Endothelial cell (in vitro differentiated cells): ENCODE measurements at regions not wholly inside any gene's neighbourhood (a gene's known extent, or its start where the extent isn't known, plus 50 kb on each side); places are given as distances from the start of the nearest gene placed in this dataset.

ENCODE experiments used
- DNase-seq: peaks from one replicate; pipeline ENCODE4 v3.0.0; 2021; ENCODE audit warnings: low spot score
- H3K27ac Mint-ChIP-seq: one replicate; pipeline ENCODE4 v1.8.0; 2021; ENCODE audit warnings: mixed read lengths, inconsistent platforms; ENCODE audit not compliant: unreplicated experiment
- H3K27me3 Mint-ChIP-seq: one replicate; pipeline ENCODE4 v1.8.0; 2021; ENCODE audit warnings: mild to moderate bottlenecking, moderate library complexity, mixed read lengths, inconsistent platforms; ENCODE audit not compliant: unreplicated experiment
- H3K36me3 Mint-ChIP-seq: one replicate; pipeline ENCODE4 v1.8.0; 2021; ENCODE audit warnings: mild to moderate bottlenecking, low read depth, mixed read lengths, inconsistent platforms; ENCODE audit not compliant: unreplicated experiment
- H3K4me1 Mint-ChIP-seq: one replicate; pipeline ENCODE4 v1.8.0; 2021; ENCODE audit warnings: mild to moderate bottlenecking, mixed read lengths, inconsistent platforms; ENCODE audit not compliant: unreplicated experiment
- H3K4me3 Mint-ChIP-seq: one replicate; pipeline ENCODE4 v1.8.0; 2021; ENCODE audit warnings: mild to moderate bottlenecking, mixed read lengths, inconsistent platforms; ENCODE audit not compliant: unreplicated experiment
- H3K9me3 Mint-ChIP-seq: one replicate; pipeline ENCODE4 v1.8.0; 2021; ENCODE audit warnings: mixed read lengths, inconsistent platforms; ENCODE audit not compliant: unreplicated experiment
- TF ChIP-seq, protein P1 (sequence below): fragments of 200-600 bp; sonication (generic); IDR thresholded peaks from one replicate; pipeline ENCODE4 v1.5.0; 2021; ENCODE audit warnings: antibody characterized with exemption; ENCODE audit not compliant: unreplicated experiment

- Mint-ChIP-seq H3K27ac (no peak overlapping the region), H3K4me1 (no peaks in the 10 kb centered on the region), H3K36me3 (no peaks in the 10 kb centered on the region), H3K27me3 (peaks cover 4% of the 10 kb centered on the region), H3K4me3 (no peak overlapping the region), H3K9me3 (no peaks in the 10 kb centered on the region)
- DNase-seq: no peak
- TF ChIP-seq, protein P1, sequence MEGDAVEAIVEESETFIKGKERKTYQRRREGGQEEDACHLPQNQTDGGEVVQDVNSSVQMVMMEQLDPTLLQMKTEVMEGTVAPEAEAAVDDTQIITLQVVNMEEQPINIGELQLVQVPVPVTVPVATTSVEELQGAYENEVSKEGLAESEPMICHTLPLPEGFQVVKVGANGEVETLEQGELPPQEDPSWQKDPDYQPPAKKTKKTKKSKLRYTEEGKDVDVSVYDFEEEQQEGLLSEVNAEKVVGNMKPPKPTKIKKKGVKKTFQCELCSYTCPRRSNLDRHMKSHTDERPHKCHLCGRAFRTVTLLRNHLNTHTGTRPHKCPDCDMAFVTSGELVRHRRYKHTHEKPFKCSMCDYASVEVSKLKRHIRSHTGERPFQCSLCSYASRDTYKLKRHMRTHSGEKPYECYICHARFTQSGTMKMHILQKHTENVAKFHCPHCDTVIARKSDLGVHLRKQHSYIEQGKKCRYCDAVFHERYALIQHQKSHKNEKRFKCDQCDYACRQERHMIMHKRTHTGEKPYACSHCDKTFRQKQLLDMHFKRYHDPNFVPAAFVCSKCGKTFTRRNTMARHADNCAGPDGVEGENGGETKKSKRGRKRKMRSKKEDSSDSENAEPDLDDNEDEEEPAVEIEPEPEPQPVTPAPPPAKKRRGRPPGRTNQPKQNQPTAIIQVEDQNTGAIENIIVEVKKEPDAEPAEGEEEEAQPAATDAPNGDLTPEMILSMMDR: no peak
These were observed 119.7 kb downstream of the MACROH2A1 start for GRCh38 chr5:135279328-135279727.

- Mint-ChIP-seq H3K27me3 (peaks cover 4% of the 10 kb centered on the region), H3K4me1 (no peaks in the 10 kb centered on the region), H3K9me3 (no peaks in the 10 kb centered on the region), H3K4me3 (no peak overlapping the region), H3K27ac (no peak overlapping the region), H3K36me3 (no peaks in the 10 kb centered on the region)
- TF ChIP-seq, protein P1: no peak
- DNase-seq: no peak
These were observed 122.9 kb downstream of the MACROH2A1 start for GRCh38 chr5:135276151-135276550.

- Mint-ChIP-seq H3K27ac (no peak overlapping the region), H3K27me3 (peaks cover 4% of the 10 kb centered on the region), H3K9me3 (no peaks in the 10 kb centered on the region), H3K4me3 (no peak overlapping the region), H3K4me1 (no peaks in the 10 kb centered on the region), H3K36me3 (no peaks in the 10 kb centered on the region)
- TF ChIP-seq, protein P1: no peak
- no peak for DNase-seq
These were observed 125.8 kb downstream of the MACROH2A1 start for GRCh38 chr5:135273212-135273611.

- DNase-seq: no peak
- H3K4me3 Mint-ChIP-seq: no peak overlapping the region
- no peaks in the 10 kb centered on the region for H3K36me3 Mint-ChIP-seq
- no peaks in the 10 kb centered on the region for H3K9me3 Mint-ChIP-seq
- TF ChIP-seq, protein P1: no peak
- peaks cover 4% of the 10 kb centered on the region for H3K27me3 Mint-ChIP-seq
- H3K4me1 Mint-ChIP-seq: no peaks in the 10 kb centered on the region
- no peak overlapping the region for H3K27ac Mint-ChIP-seq
These were observed 126.7 kb downstream of the MACROH2A1 start for GRCh38 chr5:135272311-135272805.

- Mint-ChIP-seq H3K9me3 (no peaks in the 10 kb centered on the region), H3K4me1 (no peaks in the 10 kb centered on the region), H3K36me3 (no peaks in the 10 kb centered on the region), H3K27me3 (peaks cover 3% of the 10 kb centered on the region), H3K4me3 (no peak overlapping the region), H3K27ac (no peak overlapping the region)
- TF ChIP-seq, protein P1: no peak
- no peak for DNase-seq
These were observed 127.3 kb downstream of the MACROH2A1 start for GRCh38 chr5:135271533-135272310.
